ENCODE measurements at regions not wholly inside any gene's neighbourhood (a gene's known extent, or its start where the extent isn't known, plus 50 kb on each side); places are given as distances from the start of the nearest gene placed in this dataset.

DNA sequence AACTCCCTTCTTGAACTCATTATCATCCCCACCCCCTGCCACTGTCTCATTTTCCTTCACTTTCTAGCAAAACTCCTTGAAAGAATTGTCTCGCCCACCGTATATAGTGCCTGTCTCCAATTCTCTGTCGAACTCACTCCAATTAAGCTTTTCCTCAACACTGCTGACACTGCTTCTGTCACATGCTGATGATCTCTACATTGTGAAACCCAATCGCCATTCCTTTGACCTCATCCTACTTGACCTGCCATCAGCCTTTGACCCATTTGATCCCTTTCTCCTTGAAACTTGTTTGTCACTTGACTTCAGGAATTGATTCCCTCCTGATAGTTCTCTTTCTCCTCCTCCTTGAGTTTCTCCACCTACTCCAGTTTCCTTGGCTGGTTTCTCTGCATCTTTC is 54.8 kb downstream of the CCDC71L start:
- TF ChIP-seq POLR2A (IDR thresholded peaks at IDR 0.05): no peak
- TF ChIP-seq, protein P1, sequence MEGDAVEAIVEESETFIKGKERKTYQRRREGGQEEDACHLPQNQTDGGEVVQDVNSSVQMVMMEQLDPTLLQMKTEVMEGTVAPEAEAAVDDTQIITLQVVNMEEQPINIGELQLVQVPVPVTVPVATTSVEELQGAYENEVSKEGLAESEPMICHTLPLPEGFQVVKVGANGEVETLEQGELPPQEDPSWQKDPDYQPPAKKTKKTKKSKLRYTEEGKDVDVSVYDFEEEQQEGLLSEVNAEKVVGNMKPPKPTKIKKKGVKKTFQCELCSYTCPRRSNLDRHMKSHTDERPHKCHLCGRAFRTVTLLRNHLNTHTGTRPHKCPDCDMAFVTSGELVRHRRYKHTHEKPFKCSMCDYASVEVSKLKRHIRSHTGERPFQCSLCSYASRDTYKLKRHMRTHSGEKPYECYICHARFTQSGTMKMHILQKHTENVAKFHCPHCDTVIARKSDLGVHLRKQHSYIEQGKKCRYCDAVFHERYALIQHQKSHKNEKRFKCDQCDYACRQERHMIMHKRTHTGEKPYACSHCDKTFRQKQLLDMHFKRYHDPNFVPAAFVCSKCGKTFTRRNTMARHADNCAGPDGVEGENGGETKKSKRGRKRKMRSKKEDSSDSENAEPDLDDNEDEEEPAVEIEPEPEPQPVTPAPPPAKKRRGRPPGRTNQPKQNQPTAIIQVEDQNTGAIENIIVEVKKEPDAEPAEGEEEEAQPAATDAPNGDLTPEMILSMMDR (IDR thresholded peaks at IDR 0.05): no peak
- no peaks in the 10 kb centered on the region for H3K4me1 ChIP-seq
- H3K27ac ChIP-seq: no peak overlapping the region
- H3K27me3 ChIP-seq: no peaks in the 10 kb centered on the region
- no peak for DNase-seq
- 88 to 89% methylated on average over 4 of the region's 4 CpGs for WGBS, 2 donors
- intact Hi-C loops (cut with DNase I): no loop called here
- H3K36me3 ChIP-seq: no peaks in the 10 kb centered on the region
- H3K9me3 ChIP-seq: no peaks in the 10 kb centered on the region
- H3K4me3 ChIP-seq: no peak overlapping the region

DNA sequence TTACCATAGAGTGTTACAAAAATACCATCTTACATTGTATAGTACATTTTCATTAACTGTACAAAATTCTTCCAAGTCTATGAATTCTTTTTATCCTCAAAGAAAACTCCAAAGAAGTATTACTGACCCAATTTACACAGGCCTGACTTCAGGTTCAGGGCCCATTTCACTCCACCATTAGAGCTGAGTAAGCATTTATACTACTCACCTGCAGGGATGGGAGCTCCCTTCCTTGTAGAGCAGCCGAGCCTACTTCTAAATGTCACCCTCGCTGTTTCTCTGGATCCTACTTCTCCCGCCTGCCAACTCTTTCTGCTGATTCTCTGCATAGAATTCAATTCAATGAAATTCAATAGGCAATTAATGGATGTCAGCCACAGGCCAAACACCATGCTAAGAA is 56.0 kb downstream of the CCDC71L start:
- TF ChIP-seq, protein P1 (IDR thresholded peaks at IDR 0.05): no peak
- TF ChIP-seq POLR2A (IDR thresholded peaks at IDR 0.05): no peak
- 89 to 95% methylated on average over 3 of the region's 3 CpGs for WGBS, 2 donors
- DNase-seq: no peak
- H3K4me1 ChIP-seq: no peaks in the 10 kb centered on the region
- H3K27ac ChIP-seq: no peak overlapping the region
- H3K9me3 ChIP-seq: no peaks in the 10 kb centered on the region
- H3K27me3 ChIP-seq: no peaks in the 10 kb centered on the region
- intact Hi-C loops (cut with DNase I): no loop called here
- no peaks in the 10 kb centered on the region for H3K36me3 ChIP-seq
- no peak overlapping the region for H3K4me3 ChIP-seq

DNA sequence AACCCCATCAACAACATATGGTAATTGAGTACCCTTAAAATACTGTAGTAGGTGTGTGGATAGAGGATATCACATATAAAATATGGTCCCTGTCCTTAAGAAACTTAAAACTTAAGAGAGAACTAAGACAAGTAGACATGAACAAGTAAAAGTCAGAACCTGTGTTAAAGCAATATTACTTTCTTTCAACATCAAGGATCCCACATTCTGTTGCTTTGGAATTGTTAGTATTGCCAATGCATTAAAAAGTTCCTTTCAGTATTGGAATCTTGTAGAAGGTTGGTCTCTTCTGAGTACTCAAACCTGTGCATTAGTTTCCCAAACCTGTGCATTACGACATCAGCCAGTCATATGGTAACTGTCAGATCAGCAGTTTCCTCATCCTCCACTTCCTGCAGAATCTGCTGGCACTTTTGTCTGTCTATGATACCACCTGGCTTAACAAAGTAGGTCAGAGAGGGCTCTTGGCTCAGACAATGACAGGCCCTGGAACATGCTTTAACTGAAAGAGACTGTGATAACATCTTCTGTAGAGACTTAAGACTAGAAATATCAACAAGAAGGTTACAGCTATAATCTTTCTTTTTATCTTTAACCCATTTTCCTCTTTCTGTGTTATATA is 56.5 kb downstream of the CCDC71L start:
- Histone ChIP-seq H3K4me3 (no peak overlapping the region), H3K9me3 (no peaks in the 10 kb centered on the region), H3K4me1 (no peaks in the 10 kb centered on the region), H3K27me3 (no peaks in the 10 kb centered on the region), H3K36me3 (no peaks in the 10 kb centered on the region), H3K27ac (no peak overlapping the region)
- TF ChIP-seq, protein P1 (IDR thresholded peaks at IDR 0.05): no peak
- no peak for TF ChIP-seq POLR2A (IDR thresholded peaks at IDR 0.05)
- DNase-seq: no peak
- 75 to 79% methylated on average over 1 of the region's 1 CpG for WGBS, 2 donors
- intact Hi-C loops (cut with DNase I): no loop called here

DNA sequence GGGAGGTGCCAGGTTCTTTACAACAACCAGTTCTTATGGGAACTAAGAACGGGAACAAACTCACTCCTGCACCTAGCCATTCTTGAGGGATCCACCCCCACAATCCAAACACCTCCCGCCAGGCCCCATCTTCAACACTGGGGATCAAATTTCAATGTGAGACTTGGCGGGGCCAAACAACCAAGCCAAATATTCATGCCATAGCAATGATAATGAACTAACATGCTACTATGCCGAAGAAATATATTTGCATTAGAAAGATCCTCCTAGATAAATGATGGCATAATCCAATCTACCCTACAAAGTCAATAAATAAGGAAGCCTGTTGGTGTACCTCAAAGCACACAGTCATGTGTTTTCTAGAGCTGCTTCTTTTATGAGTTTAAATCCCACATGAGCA is 57.6 kb downstream of the CCDC71L start:
- no peaks in the 10 kb centered on the region for H3K36me3 ChIP-seq
- WGBS, 2 donors: 63 to 73% methylated on average over 4 of the region's 4 CpGs
- TF ChIP-seq, protein P1 (IDR thresholded peaks at IDR 0.05): no peak
- no peak for TF ChIP-seq POLR2A (IDR thresholded peaks at IDR 0.05)
- no peaks in the 10 kb centered on the region for H3K27me3 ChIP-seq
- H3K27ac ChIP-seq: no peak overlapping the region
- no peaks in the 10 kb centered on the region for H3K9me3 ChIP-seq
- no peak for DNase-seq
- peaks cover 0 to 9% (median 3%) of the 10 kb centered on the region in 3 donors for H3K4me1 ChIP-seq
- intact Hi-C loops (cut with DNase I): no loop called here
- H3K4me3 ChIP-seq: no peak overlapping the region

DNA sequence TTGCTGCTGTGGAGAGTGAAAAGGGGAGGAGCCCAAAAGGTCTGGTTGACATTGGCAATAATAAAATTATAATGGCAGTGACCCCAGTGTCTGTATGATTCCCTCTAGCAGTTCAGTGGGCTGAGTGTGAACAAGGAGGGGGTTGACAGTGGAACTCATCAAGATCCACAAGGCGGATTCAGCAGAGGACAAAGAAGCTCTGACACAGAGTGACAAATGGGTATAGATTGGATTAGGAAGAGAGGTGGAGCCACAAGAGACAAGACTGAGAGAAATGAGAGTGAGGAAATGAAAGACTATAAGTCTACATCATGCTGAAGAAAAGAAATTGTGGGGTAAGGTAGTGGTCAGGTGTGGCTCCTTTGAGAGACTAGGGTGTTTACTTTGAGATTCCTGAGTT is 58.9 kb downstream of the CCDC71L start:
- intact Hi-C loops (cut with DNase I): no loop called here
- H3K27me3 ChIP-seq: no peaks in the 10 kb centered on the region
- H3K36me3 ChIP-seq: no peaks in the 10 kb centered on the region
- H3K4me1 ChIP-seq: peaks cover 0 to 9% (median 3%) of the 10 kb centered on the region in 3 donors
- no peak overlapping the region for H3K27ac ChIP-seq
- TF ChIP-seq, protein P1 (IDR thresholded peaks at IDR 0.05): no peak
- no peak for TF ChIP-seq POLR2A (IDR thresholded peaks at IDR 0.05)
- no peaks in the 10 kb centered on the region for H3K9me3 ChIP-seq
- 82 to 94% methylated on average over 1 of the region's 1 CpG for WGBS, 2 donors
- no peak for DNase-seq
- no peak overlapping the region for H3K4me3 ChIP-seq
